DND-41 (cell line): ENCODE measurements at regions not wholly inside any gene's neighbourhood (a gene's known extent, or its start where the extent isn't known, plus 50 kb on each side); places are given as distances from the start of the nearest gene placed in this dataset.

ENCODE experiments used
- ATAC-seq: fragments of 200-7000 bp; cut with Tn5 transposase; 3 replicates; pipeline ENCODE4 v1.9.1; 2021; ENCODE audit warnings: low read depth; ENCODE audit not compliant: insufficient read depth
- DNase-seq: peaks from one replicate; pipeline ENCODE4 v3.0.0-alpha.2; 2020
- H2AFZ ChIP-seq: 2 replicates; pipeline ENCODE4 v1.6.0; 2012; ENCODE audit warnings: low read depth, low read length
- H3K27ac ChIP-seq: 2 replicates; pipeline ENCODE4 v1.5.1; 2012; ENCODE audit warnings: low read length, inconsistent platforms
- H3K27me3 ChIP-seq: fragments of 200-600 bp; sonication (generic); 2 replicates; pipeline ENCODE4 v1.6.0; 2012; ENCODE audit warnings: low read length, mild to moderate bottlenecking, inconsistent platforms; ENCODE audit not compliant: insufficient read depth, poor library complexity
- H3K36me3 ChIP-seq: 2 replicates; pipeline ENCODE4 v1.5.1; 2012; ENCODE audit warnings: low read length, inconsistent platforms; ENCODE audit not compliant: insufficient read depth
- H3K4me1 ChIP-seq: 2 replicates; pipeline ENCODE4 v1.5.1; 2012; ENCODE audit warnings: mild to moderate bottlenecking, low read length; ENCODE audit not compliant: insufficient read depth
- H3K4me2 ChIP-seq: 2 replicates; pipeline ENCODE4 v1.6.0; 2012; ENCODE audit warnings: mild to moderate bottlenecking, moderate library complexity, low read length, inconsistent platforms; ENCODE audit not compliant: insufficient read depth
- H3K4me3 ChIP-seq, 2 experiments: fragments of 200-600 bp in 1 of 2; shearing (Covaris generic) in 1 of 2; 2 replicates each; pipeline ENCODE4 v1.5.1; 2012 to 2016; ENCODE audit warnings: inconsistent platforms in 2 of 2, low read length in 2 of 2, mild to moderate bottlenecking in 2 of 2, low read depth in 1 of 2, moderate library complexity in 1 of 2
- H3K79me2 ChIP-seq: 2 replicates; pipeline ENCODE4 v1.6.0; 2012; ENCODE audit warnings: low read length, inconsistent platforms; ENCODE audit not compliant: insufficient read depth
- H3K9ac ChIP-seq: 2 replicates; pipeline ENCODE4 v1.6.0; 2012; ENCODE audit warnings: low read depth, mild to moderate bottlenecking, inconsistent platforms, low read length, moderate library complexity
- H3K9me3 ChIP-seq: 2 replicates; pipeline ENCODE4 v1.5.1; 2012; ENCODE audit warnings: low read length, moderate library complexity, mild to moderate bottlenecking, inconsistent platforms; ENCODE audit not compliant: insufficient read depth, severe bottlenecking
- H4K20me1 ChIP-seq: 2 replicates; pipeline ENCODE4 v1.6.0; 2012; ENCODE audit warnings: low read length; ENCODE audit not compliant: insufficient read depth
- CTCF ChIP-seq: IDR thresholded peaks from 2 replicates; pipeline ENCODE4 v1.5.1; 2012; ENCODE audit warnings: borderline replicate concordance, low read length, moderate library complexity, mild to moderate bottlenecking; ENCODE audit not compliant: poor library complexity, severe bottlenecking; ENCODE audit errors: extremely low read depth
- EZH2 ChIP-seq: IDR thresholded peaks from 3 replicates; pipeline ENCODE4 v1.6.1; 2012; ENCODE audit warnings: borderline replicate concordance, low read depth, mild to moderate bottlenecking, moderate library complexity, low read length, inconsistent platforms; ENCODE audit not compliant: severe bottlenecking

GRCh38 chr5:10904862-10905432, 143.9 kb upstream of the DAP start:
- Histone ChIP-seq H3K9ac (no peak overlapping the region), H3K36me3 (no peaks in the 10 kb centered on the region), H3K9me3 (no peaks in the 10 kb centered on the region), H3K27me3 (peaks cover 14% of the 10 kb centered on the region), H3K4me1 (no peaks in the 10 kb centered on the region), H3K4me2 (no peak overlapping the region), H3K4me3 (no peak overlapping the region), H3K27ac (no peak overlapping the region), H2AFZ (no peak overlapping the region), H3K79me2 (no peaks in the 10 kb centered on the region), H4K20me1 (no peaks in the 10 kb centered on the region)
- TF ChIP-seq CTCF = no peak
- TF ChIP-seq EZH2 = no peak
- no peak for DNase-seq
- no peak for ATAC-seq

- TF ChIP-seq EZH2 = no peak
- no peak for TF ChIP-seq CTCF
- Histone ChIP-seq H4K20me1 (no peaks in the 10 kb centered on the region), H3K36me3 (no peaks in the 10 kb centered on the region), H3K79me2 (no peaks in the 10 kb centered on the region), H3K4me2 (no peak overlapping the region), H3K4me3 (no peak overlapping the region), H3K27me3 (peaks cover 14% of the 10 kb centered on the region), H3K4me1 (no peaks in the 10 kb centered on the region), H3K9me3 (no peaks in the 10 kb centered on the region), H2AFZ (no peak overlapping the region), H3K27ac (no peak overlapping the region), H3K9ac (no peak overlapping the region)
- no peak for DNase-seq
- no peak for ATAC-seq
These were observed 142.9 kb upstream of the DAP start for GRCh38 chr5:10903786-10904560.

GRCh38 chr5:10902145-10902544, 141.1 kb upstream of the DAP start:
- H3K4me3 ChIP-seq = no peak overlapping the region
- no peak overlapping the region for H3K4me2 ChIP-seq
- H2AFZ ChIP-seq = no peak overlapping the region
- no peaks in the 10 kb centered on the region for H3K9me3 ChIP-seq
- DNase-seq (no peak), ATAC-seq (no peak)
- H4K20me1 ChIP-seq = no peaks in the 10 kb centered on the region
- H3K4me1 ChIP-seq = no peaks in the 10 kb centered on the region
- H3K79me2 ChIP-seq = no peaks in the 10 kb centered on the region
- peaks cover 14% of the 10 kb centered on the region for H3K27me3 ChIP-seq
- H3K36me3 ChIP-seq = no peaks in the 10 kb centered on the region
- TF ChIP-seq EZH2 (no peak), CTCF (no peak)
- H3K27ac ChIP-seq = no peak overlapping the region
- no peak overlapping the region for H3K9ac ChIP-seq
